Endothelial cell of umbilical vein (primary cell): ENCODE measurements at regions not wholly inside any gene's neighbourhood (a gene's known extent, or its start where the extent isn't known, plus 50 kb on each side); places are given as distances from the start of the nearest gene placed in this dataset.

ENCODE experiments used
- BruUV-seq: library from RNA; stranded (reverse); fragments of 400-500 nt; replicated peaks from 2 replicates; lab custom pipeline; 2021; lab: Mats Ljungman, UMichigan
- CTCF ChIA-PET: fragments of 300-600, 350-600 bp; sonication (Branson Sonifier 250); formaldehyde crosslinking; loops from one replicate; lab custom pipeline; 2021; ENCODE audit warnings: antibody characterized with exemption, inconsistent platforms; lab: Charles Lee
- POLR2A ChIA-PET: fragments of 300-600, 350-600 bp; sonication (Branson Sonifier 250); formaldehyde crosslinking; loops from one replicate; lab custom pipeline; 2021; ENCODE audit warnings: antibody characterized with exemption, inconsistent platforms; lab: Charles Lee
- DNase-seq: peaks from one replicate; pipeline ENCODE4 v3.0.0-alpha.2; 2011; ENCODE audit warnings: low read depth, low spot score
- FAIRE-seq: peaks from 2 replicates; lab custom pipeline; 2011; peaks lifted over from hg19 to GRCh38; lab: Jason Lieb, UNC
- H2AFZ ChIP-seq: 2 replicates; pipeline ENCODE4 v1.6.0; 2012; ENCODE audit warnings: low read depth, low read length, control low read depth, inconsistent platforms
- H3K27ac ChIP-seq: 2 replicates; pipeline ENCODE4 v1.5.1; 2011; ENCODE audit warnings: low read depth, mild to moderate bottlenecking, control low read depth, low read length, moderate library complexity; ENCODE audit not compliant: insufficient read depth
- H3K27me3 ChIP-seq, 2 experiments: 2 replicates each; pipeline versions ENCODE4 v1.6.0 to v1.6.1; 2011; ENCODE audit warnings: low read length in 2 of 2, mixed read lengths in 1 of 2; ENCODE audit not compliant: control insufficient read depth in 2 of 2, insufficient read depth in 2 of 2
- H3K36me3 ChIP-seq, 2 experiments: 2 replicates in 1 of 2; 3 replicates in 1 of 2; pipeline ENCODE4 v1.5.1; 2011; ENCODE audit warnings: low read length in 2 of 2, mild to moderate bottlenecking in 1 of 2, moderate library complexity in 1 of 2; ENCODE audit not compliant: control insufficient read depth in 2 of 2, insufficient read depth in 2 of 2; ENCODE audit errors: extremely low read depth in 1 of 2
- H3K4me1 ChIP-seq: 3 replicates; pipeline ENCODE4 v1.5.1; 2011; ENCODE audit warnings: mild to moderate bottlenecking, low read length; ENCODE audit not compliant: control insufficient read depth, insufficient read depth; ENCODE audit errors: extremely low read depth
- H3K4me2 ChIP-seq: 2 replicates; pipeline ENCODE4 v1.6.1; 2011; ENCODE audit warnings: low read length, control low read depth, mixed read lengths; ENCODE audit not compliant: insufficient read depth
- H3K4me3 ChIP-seq, 3 experiments: fragments of 200-600 bp in 1 of 3; sonication (generic), shearing (Covaris generic) in 1 of 3; replicated peaks in 1 of 3; 2 replicates each; pipeline ENCODE4 v1.5.1; 2011 to 2016; ENCODE audit warnings: control low read depth in 3 of 3, low read length in 3 of 3, mild to moderate bottlenecking in 2 of 3, inconsistent platforms in 1 of 3, low read depth in 1 of 3, moderate library complexity in 1 of 3; ENCODE audit not compliant: insufficient read depth in 1 of 3
- H3K79me2 ChIP-seq: 2 replicates; pipeline ENCODE4 v1.6.0; 2012; ENCODE audit warnings: low read length, inconsistent platforms; ENCODE audit not compliant: control insufficient read depth, insufficient read depth
- H3K9ac ChIP-seq: replicated peaks from 2 replicates; pipeline ENCODE3; 2011; ENCODE audit warnings: low read length, control low read depth; ENCODE audit not compliant: insufficient read depth; ENCODE audit errors: extremely low read depth
- H3K9me1 ChIP-seq: replicated peaks from 3 replicates; pipeline ENCODE4 v1.6.0; 2011; ENCODE audit warnings: mild to moderate bottlenecking, low read length; ENCODE audit not compliant: control insufficient read depth, insufficient read depth; ENCODE audit errors: extremely low read depth
- H3K9me3 ChIP-seq: replicated peaks from 2 replicates; pipeline ENCODE4 v1.5.1; 2012; ENCODE audit warnings: low read length, inconsistent platforms; ENCODE audit not compliant: control insufficient read depth, insufficient read depth
- H4K20me1 ChIP-seq: replicated peaks from 2 replicates; pipeline ENCODE3; 2011; ENCODE audit warnings: mild to moderate bottlenecking, low read length; ENCODE audit not compliant: control insufficient read depth, insufficient read depth; ENCODE audit errors: extremely low read depth
- EZH2 ChIP-seq: IDR thresholded peaks from 2 replicates; pipeline ENCODE4 v1.6.1; 2012; ENCODE audit warnings: borderline replicate concordance, low read depth, mild to moderate bottlenecking, moderate library complexity, low read length, inconsistent platforms; ENCODE audit not compliant: severe bottlenecking
- FOS ChIP-seq: IDR thresholded peaks from 2 replicates; pipeline ENCODE4 v1.6.1; 2011; ENCODE audit warnings: mild to moderate bottlenecking, low read length, moderate library complexity, borderline replicate concordance; ENCODE audit not compliant: insufficient read depth
- GATA2 ChIP-seq: IDR thresholded peaks from 2 replicates; pipeline ENCODE4 v1.7.0; 2011; ENCODE audit warnings: low read depth, mild to moderate bottlenecking, moderate library complexity, mixed read lengths, low read length; ENCODE audit not compliant: insufficient read length, insufficient read depth
- JUN ChIP-seq: IDR thresholded peaks from 2 replicates; pipeline ENCODE4 v1.6.1; 2011; ENCODE audit warnings: borderline replicate concordance, low read depth; ENCODE audit not compliant: insufficient read length, insufficient read depth
- MYC ChIP-seq: IDR thresholded peaks from one replicate; pipeline ENCODE4 v1.6.1; 2011; ENCODE audit warnings: mild to moderate bottlenecking, low read depth, low read length
- POLR2A ChIP-seq: IDR thresholded peaks from 2 replicates; pipeline ENCODE4 v1.6.1; 2012; ENCODE audit warnings: low read depth, mild to moderate bottlenecking, control low read depth, low read length
- POLR2AphosphoS5 ChIP-seq: IDR thresholded peaks from 2 replicates; pipeline ENCODE4 v1.6.1; 2012; ENCODE audit warnings: low read depth, mild to moderate bottlenecking, control low read depth, low read length, moderate library complexity; ENCODE audit not compliant: insufficient read depth
- dilution Hi-C: fragments of 300-500 bp; cut with MboI; formaldehyde crosslinking; loops from one replicate; pipeline ENCODE4 v1.15.0; 2019; ENCODE audit warnings: low sequenced_read_pairs; ENCODE audit not compliant: extremely low pct_ligation_motif_present
- intact Hi-C: fragments of 100-400 bp; cut with micrococcal nuclease; formaldehyde crosslinking; loops from one replicate; pipeline ENCODE4 v1.10.0; 2022
- TF ChIP-seq, protein P1 (sequence below), 2 donors: IDR thresholded peaks; 1 replicate in 1 of 2; 2 replicates in 1 of 2; pipeline ENCODE4 v1.5.1; 2011; ENCODE audit warnings: low read length in 2 of 2, mild to moderate bottlenecking in 2 of 2, moderate library complexity in 2 of 2, control low read depth in 1 of 2, inconsistent platforms in 1 of 2, low read depth in 1 of 2; ENCODE audit not compliant: insufficient read depth in 1 of 2; ENCODE audit errors: extremely low read depth in 1 of 2
- TF ChIP-seq, protein P2 (sequence below): IDR thresholded peaks from 2 replicates; pipeline ENCODE4 v1.6.1; 2011; ENCODE audit not compliant: insufficient read depth, insufficient read length

GRCh38 chr1:87981386-87981785, 652.7 kb downstream of the LMO4 start:
- no TSS peak for BruUV-seq
- CTCF ChIA-PET = interaction anchor here (0.7 to 1.6 kb wide), 3 partner anchors 10 to 15 kb away, joined by 3 to 5 read pairs (median 3); no protein-coding TSS in a partner anchor

More at GRCh38 chr1:87981386-87981785, 652.7 kb downstream of the LMO4 start:
- POLR2A ChIA-PET = no interaction called here
- no peak overlapping the region for H3K4me3 ChIP-seq
- intact Hi-C loops = no loop called here
- DNase-seq = no peak
- no peak overlapping the region for H3K27ac ChIP-seq
- TF ChIP-seq, protein P1, sequence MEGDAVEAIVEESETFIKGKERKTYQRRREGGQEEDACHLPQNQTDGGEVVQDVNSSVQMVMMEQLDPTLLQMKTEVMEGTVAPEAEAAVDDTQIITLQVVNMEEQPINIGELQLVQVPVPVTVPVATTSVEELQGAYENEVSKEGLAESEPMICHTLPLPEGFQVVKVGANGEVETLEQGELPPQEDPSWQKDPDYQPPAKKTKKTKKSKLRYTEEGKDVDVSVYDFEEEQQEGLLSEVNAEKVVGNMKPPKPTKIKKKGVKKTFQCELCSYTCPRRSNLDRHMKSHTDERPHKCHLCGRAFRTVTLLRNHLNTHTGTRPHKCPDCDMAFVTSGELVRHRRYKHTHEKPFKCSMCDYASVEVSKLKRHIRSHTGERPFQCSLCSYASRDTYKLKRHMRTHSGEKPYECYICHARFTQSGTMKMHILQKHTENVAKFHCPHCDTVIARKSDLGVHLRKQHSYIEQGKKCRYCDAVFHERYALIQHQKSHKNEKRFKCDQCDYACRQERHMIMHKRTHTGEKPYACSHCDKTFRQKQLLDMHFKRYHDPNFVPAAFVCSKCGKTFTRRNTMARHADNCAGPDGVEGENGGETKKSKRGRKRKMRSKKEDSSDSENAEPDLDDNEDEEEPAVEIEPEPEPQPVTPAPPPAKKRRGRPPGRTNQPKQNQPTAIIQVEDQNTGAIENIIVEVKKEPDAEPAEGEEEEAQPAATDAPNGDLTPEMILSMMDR (IDR thresholded peaks at IDR 0.05; ENCODE audit: extremely low read depth in 1 of 2, insufficient read depth in 1 of 2, low read depth in 1 of 2, low read length in 2 of 2) = no peak
- TF ChIP-seq POLR2A (no peak), POLR2AphosphoS5 (no peak), EZH2 (no peak), JUN (no peak), GATA2 (no peak), MYC (no peak), FOS (no peak)
- TF ChIP-seq, protein P2, sequence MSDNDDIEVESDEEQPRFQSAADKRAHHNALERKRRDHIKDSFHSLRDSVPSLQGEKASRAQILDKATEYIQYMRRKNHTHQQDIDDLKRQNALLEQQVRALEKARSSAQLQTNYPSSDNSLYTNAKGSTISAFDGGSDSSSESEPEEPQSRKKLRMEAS = no peak
- no peak overlapping the region for H3K9ac ChIP-seq
- dilution Hi-C loops = no loop called here
- no peak overlapping the region for H2AFZ ChIP-seq
- no peaks in the 10 kb centered on the region for H4K20me1 ChIP-seq
- no peaks in the 10 kb centered on the region for H3K36me3 ChIP-seq
- no peaks in the 10 kb centered on the region for H3K27me3 ChIP-seq
- FAIRE-seq = no peak
- H3K4me1 ChIP-seq = peaks cover 13% of the 10 kb centered on the region
- no peak overlapping the region for H3K4me2 ChIP-seq
- no peaks in the 10 kb centered on the region for H3K9me3 ChIP-seq
- no peaks in the 10 kb centered on the region for H3K9me1 ChIP-seq
- H3K79me2 ChIP-seq = no peaks in the 10 kb centered on the region
